Astrocyte (in vitro differentiated cells and primary cell): ENCODE measurements at regions not wholly inside any gene's neighbourhood (a gene's known extent, or its start where the extent isn't known, plus 50 kb on each side); places are given as distances from the start of the nearest gene placed in this dataset.

Experiments
- CTCF ChIP-seq: IDR thresholded peaks from 2 replicates; pipeline ENCODE4 v1.5.1; 2011; ENCODE audit warnings: low read depth, mild to moderate bottlenecking, inconsistent platforms, low read length, moderate library complexity; ENCODE audit not compliant: insufficient read depth
- EZH2 ChIP-seq: IDR thresholded peaks from 2 replicates; pipeline ENCODE4 v1.6.1; 2012; ENCODE audit warnings: mild to moderate bottlenecking, low read length, inconsistent platforms; ENCODE audit not compliant: insufficient read depth

- peak; percentile 83 for TF ChIP-seq CTCF
- no peak for TF ChIP-seq EZH2
These were observed 223.7 kb downstream of the CYP26B1 start for GRCh38 chr2:71923887-71924533.
